Mammary epithelial cell (primary cell): ENCODE measurements at regions not wholly inside any gene's neighbourhood (a gene's known extent, or its start where the extent isn't known, plus 50 kb on each side); places are given as distances from the start of the nearest gene placed in this dataset.

Source experiments
- CTCF ChIP-seq, 2 donors: IDR thresholded peaks in 1 of 2; conservative IDR thresholded peaks in 1 of 2; 2 replicates each; pipeline ENCODE4 v1.5.1; 2011 to 2012; ENCODE audit warnings: inconsistent platforms in 2 of 2, low read length in 2 of 2, mild to moderate bottlenecking in 2 of 2, control low read depth in 1 of 2, low read depth in 1 of 2; ENCODE audit not compliant: insufficient read depth in 1 of 2; ENCODE audit errors: extremely low read depth in 1 of 2
- EZH2 ChIP-seq: IDR thresholded peaks from 2 replicates; pipeline ENCODE4 v1.6.1; 2012; ENCODE audit warnings: low read length, inconsistent platforms, borderline replicate concordance

DNA sequence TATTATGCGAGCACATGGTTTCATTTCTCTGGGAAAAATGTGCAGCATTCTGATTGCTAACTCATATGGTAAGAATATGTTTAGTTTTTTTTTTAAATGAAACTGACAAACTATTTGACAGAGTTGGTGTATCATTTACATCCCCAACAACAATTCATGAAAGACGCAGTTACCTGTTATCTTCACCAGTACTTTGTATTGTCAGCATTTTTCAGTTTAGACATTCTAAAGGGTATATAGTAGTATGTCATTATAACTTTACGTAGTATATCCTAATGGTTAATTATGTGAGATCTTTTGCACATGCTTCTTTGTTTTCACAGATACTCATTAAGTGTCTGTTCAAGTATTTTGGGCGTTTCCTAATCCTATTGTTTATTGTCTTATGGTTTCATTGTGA, 891.1 kb upstream of the AGA start:
- TF ChIP-seq CTCF (conservative IDR thresholded peaks at IDR 0.05 in 1 of 2, IDR thresholded peaks at IDR 0.05 in 1 of 2; ENCODE audit: extremely low read depth in 1 of 2, insufficient read depth in 1 of 2, low read depth in 1 of 2, low read length in 2 of 2) (no peak), EZH2 (no peak)
